ENCODE measurements at regions not wholly inside any gene's neighbourhood (a gene's known extent, or its start where the extent isn't known, plus 50 kb on each side); places are given as distances from the start of the nearest gene placed in this dataset.
"Not testable (repeated sequence)": the region's sequence is repeated elsewhere in the genome, so short reads cannot be mapped to it uniquely, and the experiment has no call there.

GRCh38 chr11:3583476-3583875, 58.3 kb downstream of the ART5 start:
- not testable (repeated sequence) for DNase-seq

GRCh38 chr11:3581389-3581725, 60.4 kb downstream of the ART5 start:
- DNase-seq = not testable (repeated sequence)

- DNase-seq = peak in 1 of 2 experiments; percentile 68
Observed at GRCh38 chr11:3580487-3581388, 61.1 kb downstream of the ART5 start.

- DNase-seq = peak in 1 of 2 experiments; percentile 15
Observed at GRCh38 chr11:3579600-3580459, 62.0 kb downstream of the ART5 start.

- not testable (repeated sequence) for DNase-seq
Observed at GRCh38 chr11:3576066-3576604, 65.7 kb downstream of the ART5 start.

GRCh38 chr11:3572976-3573647, 68.7 kb downstream of the ART5 start:
- DNase-seq = not testable (repeated sequence)

GRCh38 chr11:3571752-3572151, 70.0 kb downstream of the ART5 start:
- not testable (repeated sequence) for DNase-seq

GRCh38 chr11:3565838-3566237, 76.0 kb downstream of the ART5 start:
- DNase-seq = not testable (repeated sequence)

GRCh38 chr11:3564383-3564782, 77.4 kb downstream of the ART5 start:
- DNase-seq = not testable (repeated sequence)

GRCh38 chr11:3554621-3555020, 87.2 kb downstream of the ART5 start:
- not testable (repeated sequence) for DNase-seq

- DNase-seq = not testable (repeated sequence)
Observed at GRCh38 chr11:3544990-3545389, 96.8 kb downstream of the ART5 start.

GRCh38 chr11:3538220-3538619, 103.6 kb downstream of the ART5 start:
- not testable (repeated sequence) for DNase-seq

GRCh38 chr11:3537254-3537653, 104.5 kb downstream of the ART5 start:
- not testable (repeated sequence) for DNase-seq

- not testable (repeated sequence) for DNase-seq
Observed at GRCh38 chr11:3532958-3533357, 108.8 kb downstream of the ART5 start.

- DNase-seq = not testable (repeated sequence)
Observed at GRCh38 chr11:3531280-3531679, 110.5 kb downstream of the ART5 start.

GRCh38 chr11:3523567-3523966, 118.2 kb downstream of the ART5 start:
- not testable (repeated sequence) for DNase-seq

- not testable (repeated sequence) for DNase-seq
Observed at GRCh38 chr11:3520905-3521304, 120.9 kb downstream of the ART5 start.

GRCh38 chr11:3519841-3520240, 122.0 kb downstream of the ART5 start:
- not testable (repeated sequence) for DNase-seq

GRCh38 chr11:3516934-3517567, 124.7 kb downstream of the ART5 start:
- not testable (repeated sequence) for DNase-seq

- DNase-seq = not testable (repeated sequence)
Observed at GRCh38 chr11:3516345-3516933, 125.4 kb downstream of the ART5 start.

- not testable (repeated sequence) for DNase-seq
Observed at GRCh38 chr11:3514635-3515424, 127.0 kb downstream of the ART5 start.

All from NCI-H526 (cell line).